Activated naive CD4-positive, alpha-beta T cell treated with anti-CD3 and anti-CD28 coated beads, Interleukin-2, amount 50 U/mL, for 16 hours (primary cell): ENCODE measurements at regions not wholly inside any gene's neighbourhood (a gene's known extent, or its start where the extent isn't known, plus 50 kb on each side); places are given as distances from the start of the nearest gene placed in this dataset.
"Not testable (repeated sequence)": the region's sequence is repeated elsewhere in the genome, so short reads cannot be mapped to it uniquely, and the experiment has no call there.

Experiments
- DNase-seq: peaks from one replicate; pipeline ENCODE4 v3.0.0-alpha.2; 2020

DNA sequence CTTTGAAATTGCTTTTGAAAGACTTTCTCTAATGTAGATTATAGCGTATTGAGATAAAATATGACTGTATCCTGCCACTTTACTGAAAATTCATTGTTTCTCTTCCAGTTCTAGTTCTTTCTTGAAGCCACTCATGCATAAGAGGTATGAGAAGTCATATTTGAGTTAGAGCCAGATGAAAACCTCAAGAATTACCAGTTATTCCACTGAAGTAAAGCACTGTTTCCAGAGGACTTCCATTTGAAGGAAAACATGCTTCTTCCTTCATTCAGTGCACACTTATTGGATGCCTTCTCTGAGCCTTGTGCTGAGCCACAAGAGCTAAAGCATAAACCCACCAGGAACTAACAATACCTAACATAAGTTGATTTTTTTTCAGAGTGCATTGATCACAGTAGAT, 513.4 kb downstream of the ZNF385D start:
- DNase-seq: no peak

- DNase-seq: no peak
These were observed 515.5 kb downstream of the ZNF385D start for GRCh38 chr3:21235491-21235890.

DNA sequence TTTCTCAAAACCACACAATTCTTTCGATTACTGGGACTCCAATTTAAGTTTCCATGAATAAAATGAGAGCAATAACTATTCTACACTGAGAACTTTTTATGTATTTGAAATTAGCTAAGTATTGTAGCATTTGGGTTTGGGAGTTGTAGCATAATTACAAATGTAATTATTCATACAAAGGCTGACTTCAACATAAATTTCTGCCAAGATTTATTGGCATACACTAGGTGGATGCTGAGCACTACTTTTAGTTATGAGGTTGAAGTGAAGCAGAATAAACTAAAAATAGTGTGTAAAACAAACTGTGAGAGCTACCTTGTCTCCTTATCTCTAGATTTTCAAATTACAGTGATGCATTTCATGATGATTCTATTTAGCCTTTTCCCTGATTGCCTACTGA, 516.1 kb downstream of the ZNF385D start:
- DNase-seq: no peak

GRCh38 chr3:21229426-21230135, 521.4 kb downstream of the ZNF385D start:
- no peak for DNase-seq

DNA sequence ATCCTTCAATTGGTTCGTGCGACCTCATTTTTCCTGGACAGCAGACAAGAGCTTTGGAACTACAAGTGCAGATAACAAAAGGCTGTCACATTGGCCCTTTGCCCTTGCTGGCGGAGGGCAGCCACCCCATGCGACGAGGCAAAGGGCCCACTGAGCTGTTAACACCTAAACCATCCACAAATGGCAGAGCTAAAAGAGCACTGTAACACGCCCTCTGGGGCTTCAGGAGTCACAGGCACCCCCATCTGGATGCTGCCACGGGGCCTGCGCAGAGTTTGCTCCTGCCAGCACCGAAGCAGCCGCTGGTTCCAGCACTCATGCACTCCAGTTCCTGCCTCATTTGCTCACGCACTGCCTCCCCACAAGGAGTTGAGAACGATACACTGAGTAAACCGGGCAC, 524.9 kb downstream of the ZNF385D start:
- no peak for DNase-seq

GRCh38 chr3:21220944-21221343, 530.1 kb downstream of the ZNF385D start:
- no peak for DNase-seq

DNA sequence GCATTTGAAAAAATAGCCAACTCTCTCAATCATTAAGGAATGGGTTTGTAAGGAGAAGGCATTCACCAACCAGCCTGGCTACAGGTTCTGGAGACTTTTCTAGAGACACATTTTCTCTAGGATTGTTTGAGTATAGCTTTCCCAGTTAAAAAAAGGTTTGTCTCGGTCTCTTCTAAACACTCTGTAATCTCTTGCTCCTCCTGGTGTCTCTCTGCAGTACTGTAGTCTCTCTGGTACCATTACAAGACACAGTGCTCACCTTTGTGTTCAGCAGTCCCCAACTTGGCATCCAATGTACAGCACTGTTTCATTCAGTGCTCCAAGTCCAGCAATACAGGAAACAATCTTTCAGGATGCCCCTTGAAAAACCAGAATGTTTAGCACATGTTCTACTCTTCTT, 534.4 kb downstream of the ZNF385D start:
- no peak for DNase-seq

- DNase-seq: not testable (repeated sequence)
These were observed 546.9 kb downstream of the ZNF385D start for GRCh38 chr3:21204122-21204521.

GRCh38 chr3:21195203-21195602, 555.8 kb downstream of the ZNF385D start:
- DNase-seq: no peak

- not testable (repeated sequence) for DNase-seq
These were observed 557.0 kb downstream of the ZNF385D start for GRCh38 chr3:21194036-21194435.

DNA sequence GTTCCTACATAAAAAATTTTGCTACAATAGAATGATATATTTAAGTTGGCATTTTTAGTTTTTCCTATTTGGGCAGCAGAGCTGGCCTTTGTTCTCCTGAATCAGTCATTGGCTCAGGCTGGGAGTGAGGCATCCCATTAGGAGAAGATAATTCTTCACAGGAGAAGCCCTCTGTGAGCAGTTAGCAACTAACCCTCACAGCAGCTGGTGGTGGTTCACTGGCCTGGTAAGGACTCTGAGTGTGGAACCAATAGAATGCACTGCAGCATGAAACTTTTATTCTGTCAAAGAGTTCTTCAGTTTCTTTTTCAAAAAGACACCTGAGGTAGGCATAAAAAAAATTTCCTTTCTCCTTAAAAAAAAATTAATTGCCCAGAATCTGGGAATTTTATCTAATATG, 562.6 kb downstream of the ZNF385D start:
- no peak for DNase-seq

GRCh38 chr3:21185816-21186314, 565.1 kb downstream of the ZNF385D start:
- DNase-seq: no peak

GRCh38 chr3:21174461-21174860, 576.5 kb downstream of the ZNF385D start:
- DNase-seq: no peak

DNA sequence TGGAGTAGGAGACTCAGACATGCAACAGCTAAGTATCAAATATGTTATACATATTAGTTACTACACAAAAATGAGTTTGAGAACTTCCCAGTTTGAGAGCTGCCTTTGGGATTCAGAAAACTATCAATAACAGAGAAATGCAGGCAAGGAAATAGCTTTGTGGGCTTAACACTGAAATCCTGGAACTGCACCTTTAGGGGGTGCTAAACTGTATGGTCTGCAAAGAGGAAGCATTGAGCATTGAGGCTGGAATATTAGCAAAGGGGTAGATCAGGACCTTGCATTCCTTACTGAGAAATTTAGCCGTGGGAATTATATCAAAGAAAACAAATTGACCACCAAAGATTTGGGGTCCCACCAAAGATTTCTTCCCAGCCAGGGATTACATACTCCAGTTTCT, 580.0 kb downstream of the ZNF385D start:
- no peak for DNase-seq

GRCh38 chr3:21169948-21170347, 581.1 kb downstream of the ZNF385D start:
- DNase-seq: no peak

GRCh38 chr3:21168471-21168870, 582.5 kb downstream of the ZNF385D start:
- no peak for DNase-seq

- no peak for DNase-seq
These were observed 587.1 kb downstream of the ZNF385D start for GRCh38 chr3:21163956-21164355.

GRCh38 chr3:21159543-21159906, 591.5 kb downstream of the ZNF385D start:
- no peak for DNase-seq

GRCh38 chr3:21158861-21159542, 592.0 kb downstream of the ZNF385D start:
- DNase-seq: no peak

DNA sequence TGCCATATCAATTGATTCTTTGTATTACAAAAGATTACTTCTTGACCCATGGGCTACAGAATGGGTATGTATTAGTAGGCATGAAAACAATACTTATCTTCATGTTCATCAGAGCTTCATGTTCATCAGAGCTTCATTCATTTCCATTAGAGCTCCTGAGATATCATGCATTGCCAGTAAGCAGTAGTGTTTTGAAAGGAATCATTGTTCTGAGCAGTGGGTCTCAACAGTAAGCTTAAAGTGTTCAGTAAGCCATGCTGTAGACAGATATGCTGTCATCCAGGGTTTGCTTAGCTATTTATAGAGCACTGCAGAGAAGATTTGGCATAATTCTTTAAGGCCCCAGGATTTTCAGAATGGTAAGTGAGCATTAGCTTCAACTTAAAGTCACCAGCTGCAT, 596.1 kb downstream of the ZNF385D start:
- DNase-seq: no peak

GRCh38 chr3:21152555-21152954, 598.5 kb downstream of the ZNF385D start:
- DNase-seq: no peak

- no peak for DNase-seq
These were observed 608.1 kb downstream of the ZNF385D start for GRCh38 chr3:21142949-21143348.

DNA sequence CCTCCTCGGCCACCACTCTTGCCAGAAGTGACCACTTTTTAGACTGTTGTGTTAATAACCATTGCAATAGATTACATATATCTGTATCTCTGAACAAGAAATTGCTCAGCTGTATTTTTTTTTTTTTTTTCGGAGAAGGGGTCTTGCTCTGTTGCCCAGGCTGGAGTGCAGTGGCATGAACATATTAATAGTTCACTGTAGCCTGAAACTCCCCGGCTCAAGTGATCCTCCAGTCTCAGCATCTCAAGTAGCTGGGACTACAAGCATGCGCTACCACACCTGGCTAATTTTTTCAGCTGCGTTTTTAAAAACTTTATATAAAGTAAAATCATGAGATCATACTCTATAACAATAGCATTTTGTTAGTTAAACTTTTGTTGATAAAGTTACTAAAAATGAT, 609.0 kb downstream of the ZNF385D start:
- no peak for DNase-seq

- DNase-seq: no peak
These were observed 610.2 kb downstream of the ZNF385D start for GRCh38 chr3:21140785-21141184.

DNA sequence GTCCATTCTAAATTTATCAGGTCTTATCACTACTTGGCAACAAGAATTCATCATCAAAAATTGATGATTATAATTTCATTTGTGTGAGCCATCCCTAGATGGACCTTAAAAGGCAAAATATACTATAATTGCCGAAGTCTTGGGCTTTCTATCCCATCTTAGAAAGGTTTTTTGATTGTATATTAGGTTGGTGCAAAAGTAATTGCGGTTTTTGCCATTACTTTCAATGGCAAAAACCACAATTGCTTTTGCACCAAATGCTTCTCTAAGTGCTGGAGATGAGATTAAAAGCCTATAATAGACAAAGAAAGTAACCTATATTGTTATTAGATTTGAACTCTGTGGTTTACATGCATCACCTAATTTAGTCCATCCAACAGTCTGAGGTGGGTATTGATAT, 612.9 kb downstream of the ZNF385D start:
- no peak for DNase-seq
